HL-60 (cell line): ENCODE measurements at regions not wholly inside any gene's neighbourhood (a gene's known extent, or its start where the extent isn't known, plus 50 kb on each side); places are given as distances from the start of the nearest gene placed in this dataset.

Experiments
- POLR2AphosphoS5 ChIP-seq: IDR thresholded peaks from 2 replicates; pipeline ENCODE4 v1.6.1; 2012; ENCODE audit warnings: low read depth
- TF ChIP-seq, protein P1 (sequence below): IDR thresholded peaks from one replicate; pipeline ENCODE4 v1.5.1; 2011; ENCODE audit warnings: low read length, control low read depth, inconsistent platforms; ENCODE audit not compliant: insufficient read depth

DNA sequence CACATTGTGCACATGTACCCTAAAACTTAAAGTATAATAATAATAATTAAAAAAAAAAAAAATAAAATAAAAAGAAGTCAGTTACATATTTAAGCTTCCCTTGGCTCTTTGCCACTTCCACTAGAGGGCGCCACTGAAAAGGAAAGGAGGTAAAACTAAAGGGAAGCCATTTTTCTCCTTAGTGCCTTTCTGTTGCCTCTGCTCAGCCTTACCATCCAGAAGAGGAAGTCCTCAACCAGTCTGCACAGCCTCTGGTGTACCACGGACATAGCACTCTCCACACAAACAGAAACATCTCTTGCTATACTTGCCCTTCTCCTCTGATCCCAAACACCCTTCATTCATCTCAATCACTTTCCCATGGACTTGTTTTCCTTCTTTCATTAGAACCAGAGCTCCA lies 169.0 kb upstream of the EEA1 start:
- TF ChIP-seq, protein P1, sequence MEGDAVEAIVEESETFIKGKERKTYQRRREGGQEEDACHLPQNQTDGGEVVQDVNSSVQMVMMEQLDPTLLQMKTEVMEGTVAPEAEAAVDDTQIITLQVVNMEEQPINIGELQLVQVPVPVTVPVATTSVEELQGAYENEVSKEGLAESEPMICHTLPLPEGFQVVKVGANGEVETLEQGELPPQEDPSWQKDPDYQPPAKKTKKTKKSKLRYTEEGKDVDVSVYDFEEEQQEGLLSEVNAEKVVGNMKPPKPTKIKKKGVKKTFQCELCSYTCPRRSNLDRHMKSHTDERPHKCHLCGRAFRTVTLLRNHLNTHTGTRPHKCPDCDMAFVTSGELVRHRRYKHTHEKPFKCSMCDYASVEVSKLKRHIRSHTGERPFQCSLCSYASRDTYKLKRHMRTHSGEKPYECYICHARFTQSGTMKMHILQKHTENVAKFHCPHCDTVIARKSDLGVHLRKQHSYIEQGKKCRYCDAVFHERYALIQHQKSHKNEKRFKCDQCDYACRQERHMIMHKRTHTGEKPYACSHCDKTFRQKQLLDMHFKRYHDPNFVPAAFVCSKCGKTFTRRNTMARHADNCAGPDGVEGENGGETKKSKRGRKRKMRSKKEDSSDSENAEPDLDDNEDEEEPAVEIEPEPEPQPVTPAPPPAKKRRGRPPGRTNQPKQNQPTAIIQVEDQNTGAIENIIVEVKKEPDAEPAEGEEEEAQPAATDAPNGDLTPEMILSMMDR: peak; percentile 48
- peak; percentile 55; the same call in 1 of the 2 replicates for TF ChIP-seq POLR2AphosphoS5
